ENCODE measurements at regions not wholly inside any gene's neighbourhood (a gene's known extent, or its start where the extent isn't known, plus 50 kb on each side); places are given as distances from the start of the nearest gene placed in this dataset.

GRCh38 chr6:153938876-153939275, 100.2 kb upstream of the OPRM1 start:
- no peak for TF ChIP-seq CTCF (IDR thresholded peaks at IDR 0.05; ENCODE audit: unreplicated experiment)
- CTCF ChIA-PET, result no interaction called here
- no TSS peak for BruUV-seq (replicated peaks)

GRCh38 chr6:153931431-153931830, 107.6 kb upstream of the OPRM1 start:
- no TSS peak for BruUV-seq (replicated peaks)
- no peaks in the 10 kb centered on the region for H3K4me1 Mint-ChIP-seq (ENCODE audit: low read depth, unreplicated experiment)
- intact Hi-C loops (cut with micrococcal nuclease; ENCODE audit: unreplicated experiment), result no loop called here

More at GRCh38 chr6:153938876-153939275, 100.2 kb upstream of the OPRM1 start:
- H3K27ac Mint-ChIP-seq (ENCODE audit: unreplicated experiment), result no peak overlapping the region
- H3K4me3 Mint-ChIP-seq (ENCODE audit: low read depth, unreplicated experiment), result no peak overlapping the region
- intact Hi-C loops (cut with micrococcal nuclease; ENCODE audit: unreplicated experiment), result no loop called here
- H3K9me3 Mint-ChIP-seq (ENCODE audit: low read depth, unreplicated experiment), result no peaks in the 10 kb centered on the region
- H3K4me1 Mint-ChIP-seq (ENCODE audit: low read depth, unreplicated experiment), result no peaks in the 10 kb centered on the region
- no peaks in the 10 kb centered on the region for H3K36me3 Mint-ChIP-seq (ENCODE audit: insufficient read depth, unreplicated experiment)
- DNase-seq, result no peak
- no peaks in the 10 kb centered on the region for H3K27me3 Mint-ChIP-seq (ENCODE audit: unreplicated experiment)

GRCh38 chr6:153927867-153928266, 111.2 kb upstream of the OPRM1 start:
- Mint-ChIP-seq H3K36me3 (ENCODE audit: insufficient read depth, unreplicated experiment) (peaks cover 4% of the 10 kb centered on the region), H3K4me3 (ENCODE audit: low read depth, unreplicated experiment) (no peak overlapping the region), H3K27ac (ENCODE audit: unreplicated experiment) (no peak overlapping the region), H3K4me1 (ENCODE audit: low read depth, unreplicated experiment) (no peaks in the 10 kb centered on the region), H3K27me3 (ENCODE audit: unreplicated experiment) (no peaks in the 10 kb centered on the region), H3K9me3 (ENCODE audit: low read depth, unreplicated experiment) (no peaks in the 10 kb centered on the region)
- intact Hi-C loops (cut with micrococcal nuclease; ENCODE audit: unreplicated experiment), result no loop called here
- no peak for DNase-seq
- no TSS peak for BruUV-seq (replicated peaks)
- no peak for TF ChIP-seq CTCF (IDR thresholded peaks at IDR 0.05; ENCODE audit: unreplicated experiment)
- CTCF ChIA-PET, result interaction anchor here (0.5 kb wide), 1 partner anchor 320 kb away, joined by 3 read pairs; no protein-coding TSS in a partner anchor

More at GRCh38 chr6:153931431-153931830, 107.6 kb upstream of the OPRM1 start:
- H3K27me3 Mint-ChIP-seq (ENCODE audit: unreplicated experiment), result no peaks in the 10 kb centered on the region
- no peaks in the 10 kb centered on the region for H3K9me3 Mint-ChIP-seq (ENCODE audit: low read depth, unreplicated experiment)
- no peak for DNase-seq
- H3K4me3 Mint-ChIP-seq (ENCODE audit: low read depth, unreplicated experiment), result no peak overlapping the region
- no peak overlapping the region for H3K27ac Mint-ChIP-seq (ENCODE audit: unreplicated experiment)
- no peak for TF ChIP-seq CTCF (IDR thresholded peaks at IDR 0.05; ENCODE audit: unreplicated experiment)
- H3K36me3 Mint-ChIP-seq (ENCODE audit: insufficient read depth, unreplicated experiment), result peaks cover 4% of the 10 kb centered on the region
- CTCF ChIA-PET, result no interaction called here

GRCh38 chr6:153898360-153899059, 140.5 kb upstream of the OPRM1 start:
- H3K27me3 Mint-ChIP-seq (ENCODE audit: unreplicated experiment), result no peaks in the 10 kb centered on the region
- no peak for DNase-seq
- TF ChIP-seq CTCF (IDR thresholded peaks at IDR 0.05; ENCODE audit: unreplicated experiment), result no peak
- no peaks in the 10 kb centered on the region for H3K4me1 Mint-ChIP-seq (ENCODE audit: low read depth, unreplicated experiment)
- CTCF ChIA-PET, result no interaction called here
- H3K4me3 Mint-ChIP-seq (ENCODE audit: low read depth, unreplicated experiment), result no peak overlapping the region
- intact Hi-C loops (cut with micrococcal nuclease; ENCODE audit: unreplicated experiment), result no loop called here
- no TSS peak for BruUV-seq (replicated peaks)
- no peak overlapping the region for H3K27ac Mint-ChIP-seq (ENCODE audit: unreplicated experiment)
- no peaks in the 10 kb centered on the region for H3K9me3 Mint-ChIP-seq (ENCODE audit: low read depth, unreplicated experiment)
- H3K36me3 Mint-ChIP-seq (ENCODE audit: insufficient read depth, unreplicated experiment), result no peaks in the 10 kb centered on the region

All from Calu3 (cell line).